H1 (cell line): ENCODE measurements at regions not wholly inside any gene's neighbourhood (a gene's known extent, or its start where the extent isn't known, plus 50 kb on each side); places are given as distances from the start of the nearest gene placed in this dataset.

Source experiments
- CTCF ChIA-PET: fragments of 300-600 bp; sonication (Branson Sonifier 250); formaldehyde crosslinking; loops from one replicate; lab custom pipeline; 2021; ENCODE audit not compliant: partially characterized antibody; lab: Charles Lee
- POLR2A ChIA-PET: fragments of 300-600 bp; sonication (Branson Sonifier 250); formaldehyde crosslinking; loops from one replicate; lab custom pipeline; 2021; ENCODE audit warnings: inconsistent platforms; ENCODE audit not compliant: partially characterized antibody; lab: Charles Lee
- DNase-seq, 2 experiments: peaks; one replicate each; pipeline versions ENCODE4 v3.0.0 to v3.0.0-alpha.2; 2010 to 2022; ENCODE audit warnings: low spot score in 2 of 2, low read depth in 1 of 2, mixed read lengths in 1 of 2
- FAIRE-seq: peaks from 2 replicates; lab custom pipeline; 2011; peaks lifted over from hg19 to GRCh38; lab: Jason Lieb, UNC
- H2AFZ ChIP-seq: 2 replicates; pipeline ENCODE4 v1.8.1; 2012; ENCODE audit warnings: low read length, inconsistent platforms
- H2AK5ac ChIP-seq: 2 replicates; pipeline ENCODE4 v1.6.1; 2013; ENCODE audit warnings: low read depth, low read length
- H2BK120ac ChIP-seq: replicated peaks from 2 replicates; pipeline ENCODE3; 2013; ENCODE audit warnings: low read depth, low read length, inconsistent platforms
- H2BK12ac ChIP-seq: 2 replicates; pipeline ENCODE4 v1.6.1; 2013; ENCODE audit warnings: low read depth, low read length
- H2BK15ac ChIP-seq: 2 replicates; pipeline ENCODE4 v1.6.1; 2013; ENCODE audit warnings: low read length
- H2BK20ac ChIP-seq: 2 replicates; pipeline ENCODE4 v1.6.1; 2013; ENCODE audit warnings: low read length
- H2BK5ac ChIP-seq: 2 replicates; pipeline ENCODE4 v1.6.1; 2013; ENCODE audit warnings: low read depth, low read length
- H3K14ac ChIP-seq: 2 replicates; pipeline ENCODE4 v1.6.1; 2013; ENCODE audit warnings: inconsistent platforms; ENCODE audit not compliant: insufficient read length
- H3K18ac ChIP-seq: 2 replicates; pipeline ENCODE4 v1.6.1; 2013; ENCODE audit warnings: low read length; ENCODE audit errors: extremely low read depth
- H3K23ac ChIP-seq: 2 replicates; pipeline ENCODE4 v1.6.1; 2013; ENCODE audit warnings: inconsistent platforms; ENCODE audit not compliant: insufficient read length
- H3K23me2 ChIP-seq: 2 replicates; pipeline ENCODE4 v1.6.1; 2013; ENCODE audit warnings: low read depth, low read length
- H3K27ac ChIP-seq: 2 replicates; pipeline ENCODE4 v1.6.1; 2011; ENCODE audit warnings: low read depth, low read length, inconsistent platforms
- H3K27me3 ChIP-seq, 4 experiments: replicated peaks in 1 of 4; 1 replicate in 1 of 4; 2 replicates in 3 of 4; pipeline versions ENCODE4 v1.6.1 to v1.8.1; 2011 to 2013; ENCODE audit warnings: low read length in 3 of 4, mild to moderate bottlenecking in 3 of 4, inconsistent platforms in 2 of 4, mixed read lengths in 2 of 4, moderate library complexity in 1 of 4; ENCODE audit not compliant: control insufficient read depth in 3 of 4, insufficient read depth in 3 of 4; ENCODE audit errors: extremely low read depth in 1 of 4
- H3K36me3 ChIP-seq, 4 experiments: 2 replicates each; pipeline versions ENCODE4 v1.6.1 to v1.8.1; 2011 to 2013; ENCODE audit warnings: mild to moderate bottlenecking in 4 of 4, low read length in 3 of 4, moderate library complexity in 2 of 4, control low read depth in 1 of 4, inconsistent platforms in 1 of 4; ENCODE audit not compliant: insufficient read depth in 4 of 4, control insufficient read depth in 2 of 4
- H3K4ac ChIP-seq: replicated peaks from 2 replicates; pipeline ENCODE3; 2013; ENCODE audit warnings: low read length, low read depth, mixed read lengths, inconsistent platforms; ENCODE audit not compliant: insufficient read length
- H3K4me1 ChIP-seq, 4 experiments: replicated peaks in 1 of 4; 1 replicate in 1 of 4; 2 replicates in 3 of 4; pipeline versions ENCODE4 v1.6.1 to v1.8.1; 2011 to 2013; ENCODE audit warnings: low read length in 3 of 4, inconsistent platforms in 2 of 4, mixed read lengths in 1 of 4; ENCODE audit not compliant: insufficient read depth in 4 of 4, control insufficient read depth in 3 of 4
- H3K4me2 ChIP-seq, 2 experiments: 2 replicates each; pipeline versions ENCODE4 v1.6.1 to v1.8.1; 2011 to 2013; ENCODE audit warnings: low read depth in 2 of 2, low read length in 2 of 2, control low read depth in 1 of 2, inconsistent platforms in 1 of 2, mild to moderate bottlenecking in 1 of 2; ENCODE audit not compliant: insufficient read depth in 1 of 2
- H3K4me3 ChIP-seq, 4 experiments: fragments of 200-600, 300-600 bp in 1 of 4; sonication (generic), shearing (Covaris generic), sonication (Bioruptor Twin) in 1 of 4; 2 replicates each; pipeline versions ENCODE4 v1.5.1 to v1.8.1; 2011 to 2016; ENCODE audit warnings: low read length in 4 of 4, low read depth in 3 of 4, control low read depth in 2 of 4, inconsistent platforms in 2 of 4, mild to moderate bottlenecking in 2 of 4, mixed read lengths in 1 of 4, moderate library complexity in 1 of 4; ENCODE audit not compliant: insufficient read depth in 2 of 4; ENCODE audit errors: extremely low read depth in 1 of 4
- H3K56ac ChIP-seq: replicated peaks from 2 replicates; pipeline ENCODE3; 2013; ENCODE audit warnings: low read depth, mild to moderate bottlenecking, mixed read lengths, low read length, inconsistent platforms; ENCODE audit not compliant: insufficient read length
- H3K79me1 ChIP-seq: 2 replicates; pipeline ENCODE4 v1.6.1; 2013; ENCODE audit warnings: low read depth, low read length, control low read depth
- H3K79me2 ChIP-seq, 2 experiments: 2 replicates each; pipeline versions ENCODE4 v1.6.1 to v1.8.1; 2012 to 2013; ENCODE audit warnings: low read length in 2 of 2, mild to moderate bottlenecking in 2 of 2, inconsistent platforms in 1 of 2; ENCODE audit not compliant: insufficient read depth in 2 of 2, control insufficient read depth in 1 of 2
- H3K9ac ChIP-seq, 4 experiments: replicated peaks in 1 of 4; 1 replicate in 1 of 4; 2 replicates in 3 of 4; pipeline versions ENCODE4 v1.6.1 to v1.8.1; 2011 to 2013; ENCODE audit warnings: low read depth in 3 of 4, low read length in 3 of 4, control low read depth in 2 of 4, mild to moderate bottlenecking in 2 of 4, moderate library complexity in 2 of 4, inconsistent platforms in 1 of 4; ENCODE audit errors: extremely low read depth in 1 of 4
- H3K9me3 ChIP-seq, 2 experiments: 2 replicates each; pipeline versions ENCODE4 v1.6.1 to v1.8.1; 2012 to 2013; ENCODE audit warnings: mild to moderate bottlenecking in 2 of 2, moderate library complexity in 2 of 2, control low read depth in 1 of 2, inconsistent platforms in 1 of 2, low read depth in 1 of 2, low read length in 1 of 2, mixed read lengths in 1 of 2; ENCODE audit not compliant: insufficient read depth in 2 of 2
- H4K20me1 ChIP-seq, 2 experiments: replicated peaks in 1 of 2; 2 replicates each; pipeline versions ENCODE3 to v1.8.1; 2011 to 2013; ENCODE audit warnings: inconsistent platforms in 2 of 2, low read length in 2 of 2, mild to moderate bottlenecking in 1 of 2; ENCODE audit not compliant: insufficient read depth in 2 of 2, control insufficient read depth in 1 of 2
- H4K5ac ChIP-seq: 2 replicates; pipeline ENCODE4 v1.6.1; 2013; ENCODE audit warnings: low read length, low read depth, mixed read lengths, inconsistent platforms; ENCODE audit not compliant: insufficient read length
- H4K8ac ChIP-seq: 2 replicates; pipeline ENCODE4 v1.8.0; 2013; ENCODE audit warnings: mild to moderate bottlenecking, moderate library complexity, low read length, inconsistent platforms; ENCODE audit not compliant: insufficient read depth; ENCODE audit errors: extremely low read depth
- H4K91ac ChIP-seq: replicated peaks from 2 replicates; pipeline ENCODE3; 2013; ENCODE audit warnings: low read length, mixed read lengths, inconsistent platforms; ENCODE audit not compliant: insufficient read length
- BRCA1 ChIP-seq: IDR thresholded peaks from 2 replicates; pipeline ENCODE4 v1.6.1; 2012; ENCODE audit warnings: low read depth, low read length, improper control_type of control experiment
- RAD21 ChIP-seq, 2 experiments: IDR thresholded peaks in 1 of 2; conservative IDR thresholded peaks in 1 of 2; 2 replicates each; pipeline ENCODE4 v1.6.1; 2011; ENCODE audit warnings: low read depth in 2 of 2, low read length in 2 of 2, improper control_type of control experiment in 1 of 2, inconsistent platforms in 1 of 2, mild to moderate bottlenecking in 1 of 2, moderate library complexity in 1 of 2
- WGBS, 2 experiments: shearing (Covaris generic) in 1 of 2; methylation state at CpG; one replicate each; pipeline versions ENCODE4 v1.1.6 to v1.1.7; 2013 to 2015; ENCODE audit warnings: low lambda C conversion rate in 2 of 2, mixed read lengths in 2 of 2, inconsistent platforms in 1 of 2, low coverage in 1 of 2, missing lambda C conversion rate in 1 of 2; ENCODE audit not compliant: insufficient replicate concordance in 2 of 2, insufficient coverage in 1 of 2, insufficient read length in 1 of 2; ENCODE audit errors: extremely low coverage in 1 of 2, missing lambda C conversion rate in 1 of 2; 5-methylcytosine and 5-hydroxymethylcytosine counted together

- Histone ChIP-seq H3K4ac (no peak overlapping the region), H2BK12ac (no peak overlapping the region), H2AFZ (no peak overlapping the region), H2AK5ac (no peak overlapping the region), H4K5ac (no peak overlapping the region), H3K23me2 (no peaks in the 10 kb centered on the region), H2BK5ac (no peak overlapping the region), H3K56ac (no peak overlapping the region), H3K23ac (no peak overlapping the region), H2BK20ac (no peak overlapping the region), H3K4me3 (no peak overlapping the region), H3K27me3 (peaks cover 0 to 3% (median under 1%) of the 10 kb centered on the region in 4 experiments; a peak in 1 of 7 replicates), H3K9me3 (no peaks in the 10 kb centered on the region), H3K27ac (no peak overlapping the region), H2BK15ac (no peak overlapping the region), H4K8ac (no peak overlapping the region), H3K79me1 (no peaks in the 10 kb centered on the region), H3K18ac (no peak overlapping the region), H3K9ac (no peak overlapping the region), H4K91ac (no peak overlapping the region), H2BK120ac (no peak overlapping the region), H3K79me2 (no peaks in the 10 kb centered on the region), H4K20me1 (no peaks in the 10 kb centered on the region), H3K4me2 (no peak overlapping the region), H3K36me3 (no peaks in the 10 kb centered on the region), H3K4me1 (peaks cover 0 to 3% (median 0%) of the 10 kb centered on the region in 4 experiments; a peak in 1 of 7 replicates), H3K14ac (no peak overlapping the region)
- 74% methylated on average over 3 of the region's 3 CpGs; no CpG with 5 or more reads in 1 of the 2 experiments for WGBS, 2 experiments
- no peak for FAIRE-seq
- CTCF ChIA-PET, result no interaction called here
- POLR2A ChIA-PET, result no interaction called here
- TF ChIP-seq BRCA1, result no peak
- no peak for TF ChIP-seq RAD21 (IDR thresholded peaks at IDR 0.05 in 1 of 2, conservative IDR thresholded peaks at IDR 0.05 in 1 of 2; ENCODE audit: low read depth in 2 of 2, low read length in 2 of 2)
- no peak for DNase-seq
Measured at GRCh38 chr1:14061204-14061603, 361.2 kb downstream of the PRDM2 start.
